Caco-2 (cell line): ENCODE measurements at regions not wholly inside any gene's neighbourhood (a gene's known extent, or its start where the extent isn't known, plus 50 kb on each side); places are given as distances from the start of the nearest gene placed in this dataset.

Source experiments
- BruUV-seq: library from RNA; stranded (reverse); fragments of 400-500 nt; replicated peaks from 2 replicates; lab custom pipeline; 2021; lab: Mats Ljungman, UMichigan
- CTCF ChIA-PET: fragments of 300-600 bp; sonication (Branson Sonifier 250); formaldehyde crosslinking; loops from one replicate; lab custom pipeline; 2022; ENCODE audit warnings: antibody characterized with exemption; lab: Charles Lee
- POLR2A ChIA-PET: fragments of 300-600 bp; sonication (Branson Sonifier 250); formaldehyde crosslinking; loops from one replicate; lab custom pipeline; 2022; ENCODE audit warnings: antibody characterized with exemption; lab: Charles Lee
- DNase-seq, 2 experiments: peaks; one replicate each; pipeline versions ENCODE4 v3.0.0 to v3.0.0-alpha.2; 2020 to 2022
- H3K27me3 ChIP-seq: replicated peaks from 2 replicates; pipeline ENCODE4 v1.6.0; 2011; ENCODE audit warnings: low read length; ENCODE audit not compliant: control insufficient read depth, insufficient read depth
- H3K36me3 ChIP-seq: 2 replicates; pipeline ENCODE4 v1.5.1; 2011; ENCODE audit warnings: low read length; ENCODE audit not compliant: control insufficient read depth, insufficient read depth
- H3K4me1 ChIP-seq: fragments of 250-450 bp; sonication (Bioruptor Pico); 2 replicates; pipeline ENCODE4 v1.5.1; 2020; ENCODE audit warnings: mild to moderate bottlenecking
- H3K4me3 ChIP-seq: 2 replicates; pipeline ENCODE4 v1.5.1; 2011; ENCODE audit warnings: low read depth, mild to moderate bottlenecking, control low read depth, low read length
- H3K9me3 ChIP-seq: fragments of 250-450 bp; sonication (Bioruptor Pico); 2 replicates; pipeline ENCODE4 v1.5.1; 2020; ENCODE audit warnings: mild to moderate bottlenecking, moderate library complexity
- H3K27ac Mint-ChIP-seq: one replicate; pipeline ENCODE4 v1.8.0; 2022; ENCODE audit warnings: mixed read lengths; ENCODE audit not compliant: unreplicated experiment
- H3K27me3 Mint-ChIP-seq: one replicate; pipeline ENCODE4 v1.8.0; 2022; ENCODE audit warnings: mixed read lengths; ENCODE audit not compliant: insufficient read depth, unreplicated experiment
- H3K36me3 Mint-ChIP-seq: one replicate; pipeline ENCODE4 v1.8.0; 2022; ENCODE audit warnings: mild to moderate bottlenecking, mixed read lengths; ENCODE audit not compliant: insufficient read depth, unreplicated experiment
- H3K4me1 Mint-ChIP-seq: one replicate; pipeline ENCODE4 v1.8.0; 2022; ENCODE audit warnings: low read depth, mixed read lengths; ENCODE audit not compliant: unreplicated experiment
- H3K4me3 Mint-ChIP-seq: one replicate; pipeline ENCODE4 v1.8.0; 2022; ENCODE audit warnings: mild to moderate bottlenecking, moderate library complexity, mixed read lengths; ENCODE audit not compliant: unreplicated experiment
- H3K9me3 Mint-ChIP-seq: one replicate; pipeline ENCODE4 v1.8.0; 2022; ENCODE audit warnings: mixed read lengths; ENCODE audit not compliant: unreplicated experiment
- intact Hi-C: fragments of 100-400 bp; cut with micrococcal nuclease; formaldehyde crosslinking; loops from one replicate; pipeline ENCODE4 v1.10.0; 2022; ENCODE audit not compliant: unreplicated experiment
- TF ChIP-seq, protein P1 (sequence below), 2 experiments: fragments of 200-600 bp in 1 of 2; IDR thresholded peaks; 1 replicate in 1 of 2; 2 replicates in 1 of 2; pipeline versions ENCODE4 v1.5.1 to v1.8.0; 2011 to 2022; ENCODE audit warnings: antibody characterized with exemption in 1 of 2, control low read depth in 1 of 2, inconsistent platforms in 1 of 2, low read depth in 1 of 2, low read length in 1 of 2, mild to moderate bottlenecking in 1 of 2, moderate library complexity in 1 of 2; ENCODE audit not compliant: insufficient read depth in 1 of 2, severe bottlenecking in 1 of 2, unreplicated experiment in 1 of 2

DNA sequence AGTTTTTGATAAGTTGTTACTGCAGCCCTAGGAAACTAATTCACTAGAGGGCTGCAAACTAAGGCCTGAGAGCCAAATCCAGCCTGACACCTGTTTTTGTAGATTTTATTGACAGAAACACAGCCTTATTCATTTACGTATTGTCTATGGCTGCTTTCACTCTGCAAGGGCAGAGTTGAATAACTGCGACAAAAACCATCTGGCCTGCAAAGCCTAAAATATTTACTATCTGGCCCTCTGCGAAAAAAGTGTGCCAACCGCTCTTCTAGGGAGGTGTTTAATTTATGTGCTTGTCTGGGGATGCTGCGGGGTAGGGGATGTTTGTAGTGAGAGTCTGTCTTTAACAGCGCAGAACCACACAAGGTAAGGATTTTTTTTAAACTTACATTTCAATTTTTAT lies 165.0 kb upstream of the RBFOX1 start:
- no peak overlapping the region for H3K4me3 Mint-ChIP-seq
- DNase-seq, result no peak
- intact Hi-C loops, result no loop called here
- H3K27me3 ChIP-seq, result no peaks in the 10 kb centered on the region
- H3K4me3 ChIP-seq, result no peak overlapping the region
- TF ChIP-seq, protein P1, sequence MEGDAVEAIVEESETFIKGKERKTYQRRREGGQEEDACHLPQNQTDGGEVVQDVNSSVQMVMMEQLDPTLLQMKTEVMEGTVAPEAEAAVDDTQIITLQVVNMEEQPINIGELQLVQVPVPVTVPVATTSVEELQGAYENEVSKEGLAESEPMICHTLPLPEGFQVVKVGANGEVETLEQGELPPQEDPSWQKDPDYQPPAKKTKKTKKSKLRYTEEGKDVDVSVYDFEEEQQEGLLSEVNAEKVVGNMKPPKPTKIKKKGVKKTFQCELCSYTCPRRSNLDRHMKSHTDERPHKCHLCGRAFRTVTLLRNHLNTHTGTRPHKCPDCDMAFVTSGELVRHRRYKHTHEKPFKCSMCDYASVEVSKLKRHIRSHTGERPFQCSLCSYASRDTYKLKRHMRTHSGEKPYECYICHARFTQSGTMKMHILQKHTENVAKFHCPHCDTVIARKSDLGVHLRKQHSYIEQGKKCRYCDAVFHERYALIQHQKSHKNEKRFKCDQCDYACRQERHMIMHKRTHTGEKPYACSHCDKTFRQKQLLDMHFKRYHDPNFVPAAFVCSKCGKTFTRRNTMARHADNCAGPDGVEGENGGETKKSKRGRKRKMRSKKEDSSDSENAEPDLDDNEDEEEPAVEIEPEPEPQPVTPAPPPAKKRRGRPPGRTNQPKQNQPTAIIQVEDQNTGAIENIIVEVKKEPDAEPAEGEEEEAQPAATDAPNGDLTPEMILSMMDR (IDR thresholded peaks at IDR 0.05; ENCODE audit: insufficient read depth in 1 of 2, low read depth in 1 of 2, low read length in 1 of 2, severe bottlenecking in 1 of 2, unreplicated experiment in 1 of 2), result no peak
- H3K36me3 Mint-ChIP-seq, result no peaks in the 10 kb centered on the region
- H3K27ac Mint-ChIP-seq, result no peak overlapping the region
- H3K4me1 ChIP-seq, result no peaks in the 10 kb centered on the region
- peaks cover 4% of the 10 kb centered on the region for H3K27me3 Mint-ChIP-seq
- no peaks in the 10 kb centered on the region for H3K9me3 Mint-ChIP-seq
- H3K36me3 ChIP-seq, result no peaks in the 10 kb centered on the region
- ChIA-PET POLR2A (no interaction called here), CTCF (no interaction called here)
- no TSS peak for BruUV-seq
- H3K4me1 Mint-ChIP-seq, result no peaks in the 10 kb centered on the region
- no peaks in the 10 kb centered on the region for H3K9me3 ChIP-seq

DNA sequence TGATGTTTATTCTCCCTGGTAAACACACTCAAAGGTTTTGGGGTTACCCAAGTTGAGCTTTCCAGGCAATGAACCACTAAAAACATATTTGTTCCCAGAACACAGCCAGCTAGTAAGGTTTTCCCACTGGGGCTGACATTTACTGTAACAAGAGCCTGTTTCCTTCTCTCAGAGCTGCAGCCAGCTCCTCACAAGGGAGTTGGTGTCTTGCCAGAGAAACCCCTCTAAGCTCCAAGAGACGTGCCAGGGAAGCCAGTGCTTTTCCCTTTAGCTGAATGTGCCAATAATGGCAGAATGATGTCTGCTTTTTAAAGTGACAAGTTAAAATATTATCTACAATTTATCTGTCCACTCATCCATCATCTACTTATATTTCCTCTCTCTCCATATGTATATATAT lies 170.8 kb upstream of the RBFOX1 start:
- TF ChIP-seq, protein P1 (IDR thresholded peaks at IDR 0.05; ENCODE audit: insufficient read depth in 1 of 2, low read depth in 1 of 2, low read length in 1 of 2, severe bottlenecking in 1 of 2, unreplicated experiment in 1 of 2), result no peak
- intact Hi-C loops, result no loop called here
- H3K36me3 Mint-ChIP-seq, result no peaks in the 10 kb centered on the region
- BruUV-seq, result no TSS peak
- H3K4me1 Mint-ChIP-seq, result no peaks in the 10 kb centered on the region
- Histone ChIP-seq H3K9me3 (no peaks in the 10 kb centered on the region), H3K27me3 (no peaks in the 10 kb centered on the region), H3K4me3 (no peak overlapping the region), H3K36me3 (no peaks in the 10 kb centered on the region), H3K4me1 (no peaks in the 10 kb centered on the region)
- ChIA-PET POLR2A (no interaction called here), CTCF (no interaction called here)
- H3K4me3 Mint-ChIP-seq, result no peak overlapping the region
- DNase-seq, result no peak
- no peaks in the 10 kb centered on the region for H3K9me3 Mint-ChIP-seq
- no peaks in the 10 kb centered on the region for H3K27me3 Mint-ChIP-seq
- no peak overlapping the region for H3K27ac Mint-ChIP-seq

GRCh38 chr16:7160093-7160492 lies 172.6 kb upstream of the RBFOX1 start:
- ChIA-PET POLR2A (no interaction called here), CTCF (no interaction called here)
- no TSS peak for BruUV-seq
- Mint-ChIP-seq H3K36me3 (no peaks in the 10 kb centered on the region), H3K9me3 (no peaks in the 10 kb centered on the region), H3K4me3 (no peak overlapping the region), H3K4me1 (no peaks in the 10 kb centered on the region), H3K27me3 (no peaks in the 10 kb centered on the region), H3K27ac (no peak overlapping the region)
- intact Hi-C loops, result no loop called here
- TF ChIP-seq, protein P1 (IDR thresholded peaks at IDR 0.05; ENCODE audit: insufficient read depth in 1 of 2, low read depth in 1 of 2, low read length in 1 of 2, severe bottlenecking in 1 of 2, unreplicated experiment in 1 of 2), result no peak
- Histone ChIP-seq H3K36me3 (no peaks in the 10 kb centered on the region), H3K27me3 (no peaks in the 10 kb centered on the region), H3K4me3 (no peak overlapping the region), H3K4me1 (no peaks in the 10 kb centered on the region), H3K9me3 (no peaks in the 10 kb centered on the region)
- DNase-seq, result no peak
